SK-N-MC (cell line): ENCODE measurements at regions not wholly inside any gene's neighbourhood (a gene's known extent, or its start where the extent isn't known, plus 50 kb on each side); places are given as distances from the start of the nearest gene placed in this dataset.
A peak's percentile ranks its signal among the peaks of the same experiment; 100 is the strongest.

Experiments
- DNase-seq: peaks from one replicate; pipeline ENCODE4 v3.0.0-alpha.2; 2011; ENCODE audit warnings: low read depth, low spot score
- H3K27ac ChIP-seq: fragments of 200-600 bp; sonication (generic); 2 replicates; pipeline ENCODE4 v1.5.1; 2016; ENCODE audit warnings: mixed run types
- H3K36me3 ChIP-seq: fragments of 200-600 bp; sonication (generic); 2 replicates; pipeline ENCODE4 v1.6.1; 2017; ENCODE audit warnings: antibody characterized with exemption, low read length, mixed read lengths; ENCODE audit not compliant: insufficient read depth
- H3K4me3 ChIP-seq: fragments of 200-600 bp; sonication (generic); 2 replicates; pipeline ENCODE4 v1.5.1; 2016
- H3K9ac ChIP-seq: fragments of 200-600 bp; sonication (generic); 2 replicates; pipeline ENCODE4 v1.8.0; 2017; ENCODE audit warnings: mixed run types, mixed read lengths; ENCODE audit not compliant: insufficient read length
- H3K9me3 ChIP-seq: fragments of 200-600 bp; sonication (generic); 2 replicates; pipeline ENCODE4 v1.6.1; 2017; ENCODE audit warnings: low read depth, mild to moderate bottlenecking, antibody characterized with exemption, low read length, moderate library complexity, mixed read lengths
- EZH2 ChIP-seq: fragments of 200-600 bp; sonication (generic); IDR thresholded peaks from one replicate; pipeline ENCODE4 v1.6.1; 2017; ENCODE audit warnings: antibody characterized with exemption
- FOXP2 ChIP-seq: optimal IDR thresholded peaks from 2 replicates; pipeline ENCODE3; 2011; ENCODE audit warnings: mild to moderate bottlenecking, moderate library complexity; ENCODE audit not compliant: insufficient read depth; ENCODE audit errors: extremely low read length, control extremely low read depth
- POLR2AphosphoS5 ChIP-seq: IDR thresholded peaks from 2 replicates; pipeline ENCODE4 v1.6.1; 2012; ENCODE audit warnings: mild to moderate bottlenecking, low read depth, low read length, borderline replicate concordance

- no peak overlapping the region for H3K9ac ChIP-seq
- TF ChIP-seq EZH2: no peak
- TF ChIP-seq POLR2AphosphoS5: no peak; the same call in 1 of the 2 replicates
- TF ChIP-seq FOXP2: no peak
- no peak for DNase-seq
Observed at GRCh38 chr13:45903051-45903813, 51.7 kb upstream of the SIAH3 start.

More at GRCh38 chr13:45903051-45903813, 51.7 kb upstream of the SIAH3 start:
- no peak overlapping the region for H3K4me3 ChIP-seq
- H3K9me3 ChIP-seq: no peaks in the 10 kb centered on the region
- H3K27ac ChIP-seq: peak overlapping the region; percentile 42; the same call in 1 of the 2 replicates
- no peaks in the 10 kb centered on the region for H3K36me3 ChIP-seq
